Mesodermal cell (in vitro differentiated cells): ENCODE measurements at regions not wholly inside any gene's neighbourhood (a gene's known extent, or its start where the extent isn't known, plus 50 kb on each side); places are given as distances from the start of the nearest gene placed in this dataset.

Experiments used
- H3K27ac ChIP-seq: 2 replicates; pipeline ENCODE4 v1.7.0; 2013; ENCODE audit warnings: mild to moderate bottlenecking, low read depth, low read length, moderate library complexity; ENCODE audit not compliant: severe bottlenecking
- H3K36me3 ChIP-seq: 2 replicates; pipeline ENCODE4 v1.7.1; 2013; ENCODE audit warnings: mild to moderate bottlenecking, low read length, moderate library complexity; ENCODE audit not compliant: control insufficient read depth, insufficient read depth
- H3K4me1 ChIP-seq: one replicate; pipeline ENCODE4 v1.7.1; 2013; ENCODE audit warnings: mild to moderate bottlenecking, low read length; ENCODE audit not compliant: insufficient read depth, control insufficient read depth, poor library complexity, severe bottlenecking
- H3K4me3 ChIP-seq: 2 replicates; pipeline ENCODE4 v1.7.0; 2013; ENCODE audit warnings: low read length, control low read depth, mild to moderate bottlenecking; ENCODE audit not compliant: insufficient read depth, poor library complexity, severe bottlenecking; ENCODE audit errors: extremely low read depth
- H3K9me3 ChIP-seq: 2 replicates; pipeline ENCODE4 v1.7.1; 2013; ENCODE audit warnings: mild to moderate bottlenecking, low read length, moderate library complexity; ENCODE audit not compliant: control insufficient read depth
- WGBS, 2 experiments: methylation state at CpG; one replicate each; pipeline ENCODE4 v1.1.5; 2013; ENCODE audit warnings: missing lambda C conversion rate in 2 of 2; ENCODE audit not compliant: insufficient coverage in 2 of 2; 5-methylcytosine and 5-hydroxymethylcytosine counted together

GRCh38 chr5:103463261-103463660 lies 99.3 kb downstream of the NUDT12 start:
- no peaks in the 10 kb centered on the region for H3K9me3 ChIP-seq
- WGBS, 2 experiments = 81 to 100% methylated on average over 3 of the region's 5 CpGs

GRCh38 chr5:103461243-103461642 lies 101.3 kb downstream of the NUDT12 start:
- no peaks in the 10 kb centered on the region for H3K36me3 ChIP-seq
- H3K4me3 ChIP-seq = no peak overlapping the region
- no peaks in the 10 kb centered on the region for H3K9me3 ChIP-seq
- no peaks in the 10 kb centered on the region for H3K4me1 ChIP-seq
- WGBS, 2 experiments = no CpG with 5 or more reads among the region's 1 CpG
- no peak overlapping the region for H3K27ac ChIP-seq

More at GRCh38 chr5:103463261-103463660, 99.3 kb downstream of the NUDT12 start:
- H3K27ac ChIP-seq = no peak overlapping the region
- H3K4me1 ChIP-seq = no peaks in the 10 kb centered on the region
- no peaks in the 10 kb centered on the region for H3K36me3 ChIP-seq
- no peak overlapping the region for H3K4me3 ChIP-seq

- no peak overlapping the region for H3K27ac ChIP-seq
- H3K4me3 ChIP-seq = no peak overlapping the region
- 91 to 100% methylated on average over 1 of the region's 3 CpGs for WGBS, 2 experiments
- H3K4me1 ChIP-seq = no peaks in the 10 kb centered on the region
- no peaks in the 10 kb centered on the region for H3K36me3 ChIP-seq
- H3K9me3 ChIP-seq = no peaks in the 10 kb centered on the region
Observed at GRCh38 chr5:103458497-103459040, 104.0 kb downstream of the NUDT12 start.

GRCh38 chr5:103456476-103456875 lies 106.1 kb downstream of the NUDT12 start:
- H3K4me1 ChIP-seq = peaks cover 4% of the 10 kb centered on the region
- WGBS, 2 experiments = 100% methylated on average over 1 of the region's 2 CpGs
- no peaks in the 10 kb centered on the region for H3K36me3 ChIP-seq
- H3K4me3 ChIP-seq = no peak overlapping the region
- no peaks in the 10 kb centered on the region for H3K9me3 ChIP-seq
- no peak overlapping the region for H3K27ac ChIP-seq

- Histone ChIP-seq H3K4me1 (peaks cover 4% of the 10 kb centered on the region), H3K9me3 (no peaks in the 10 kb centered on the region), H3K4me3 (no peak overlapping the region), H3K27ac (no peak overlapping the region), H3K36me3 (no peaks in the 10 kb centered on the region)
- WGBS, 2 experiments = no CpG with 5 or more reads among the region's 2 CpGs
Observed at GRCh38 chr5:103455796-103456195, 106.8 kb downstream of the NUDT12 start.

- no peaks in the 10 kb centered on the region for H3K9me3 ChIP-seq
- peaks cover 13% of the 10 kb centered on the region for H3K4me1 ChIP-seq
- 88 to 97% methylated on average over 2 of the region's 2 CpGs for WGBS, 2 experiments
- no peak overlapping the region for H3K27ac ChIP-seq
- no peaks in the 10 kb centered on the region for H3K36me3 ChIP-seq
- no peak overlapping the region for H3K4me3 ChIP-seq
Observed at GRCh38 chr5:103454770-103455169, 107.8 kb downstream of the NUDT12 start.

GRCh38 chr5:103452666-103453065 lies 109.9 kb downstream of the NUDT12 start:
- no peak overlapping the region for H3K27ac ChIP-seq
- H3K4me3 ChIP-seq = no peak overlapping the region
- H3K9me3 ChIP-seq = no peaks in the 10 kb centered on the region
- H3K36me3 ChIP-seq = no peaks in the 10 kb centered on the region
- WGBS, 2 experiments = 71 to 100% methylated on average over 1 of the region's 1 CpG
- H3K4me1 ChIP-seq = peaks cover 13% of the 10 kb centered on the region

GRCh38 chr5:103452089-103452488 lies 110.5 kb downstream of the NUDT12 start:
- H3K36me3 ChIP-seq = no peaks in the 10 kb centered on the region
- peaks cover 13% of the 10 kb centered on the region for H3K4me1 ChIP-seq
- no CpG with 5 or more reads among the region's 4 CpGs for WGBS, 2 experiments
- H3K4me3 ChIP-seq = no peak overlapping the region
- H3K9me3 ChIP-seq = no peaks in the 10 kb centered on the region
- peak overlapping the region; percentile 24 for H3K27ac ChIP-seq

GRCh38 chr5:103451261-103451660 lies 111.3 kb downstream of the NUDT12 start:
- Histone ChIP-seq H3K27ac (no peak overlapping the region), H3K4me3 (no peak overlapping the region), H3K36me3 (no peaks in the 10 kb centered on the region), H3K4me1 (peaks cover 13% of the 10 kb centered on the region), H3K9me3 (no peaks in the 10 kb centered on the region)

- H3K27ac ChIP-seq = no peak overlapping the region
- peaks cover 13% of the 10 kb centered on the region for H3K4me1 ChIP-seq
- no peaks in the 10 kb centered on the region for H3K36me3 ChIP-seq
- H3K4me3 ChIP-seq = no peak overlapping the region
- 83 to 100% methylated on average over 1 to 2 of the region's 4 CpGs for WGBS, 2 experiments
- no peaks in the 10 kb centered on the region for H3K9me3 ChIP-seq
Observed at GRCh38 chr5:103450333-103451061, 112.1 kb downstream of the NUDT12 start.

GRCh38 chr5:103446813-103447212 lies 115.8 kb downstream of the NUDT12 start:
- WGBS, 2 experiments = 43 to 88% methylated on average over 1 of the region's 3 CpGs
- Histone ChIP-seq H3K9me3 (no peaks in the 10 kb centered on the region), H3K4me3 (no peak overlapping the region), H3K36me3 (no peaks in the 10 kb centered on the region), H3K27ac (no peak overlapping the region), H3K4me1 (peaks cover 16% of the 10 kb centered on the region)
